ENCODE measurements at regions not wholly inside any gene's neighbourhood (a gene's known extent, or its start where the extent isn't known, plus 50 kb on each side); places are given as distances from the start of the nearest gene placed in this dataset.

DNA sequence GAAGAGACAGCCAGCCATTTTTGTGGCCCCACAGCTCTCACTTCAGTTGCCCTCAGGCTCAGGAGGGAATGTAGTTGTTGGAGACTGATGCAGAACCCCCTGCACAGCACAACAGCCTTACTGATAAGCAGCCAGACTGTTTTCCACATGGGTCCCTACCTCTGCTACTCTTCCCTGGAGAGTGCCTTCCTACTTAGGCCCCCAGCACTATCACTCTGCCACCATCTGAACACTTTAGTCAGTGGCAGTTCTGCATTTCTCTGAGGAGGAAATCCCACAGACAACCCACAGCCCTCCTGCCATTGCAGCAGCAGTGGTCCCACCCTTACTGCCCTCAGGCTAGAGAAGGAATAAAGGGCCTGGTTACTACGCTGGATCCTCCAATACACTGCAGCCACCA is 61.8 kb upstream of the PTPRD start:
- no peak for DNase-seq

- no peak for DNase-seq
Measured at GRCh38 chr9:10678010-10678409, 65.2 kb upstream of the PTPRD start.

DNA sequence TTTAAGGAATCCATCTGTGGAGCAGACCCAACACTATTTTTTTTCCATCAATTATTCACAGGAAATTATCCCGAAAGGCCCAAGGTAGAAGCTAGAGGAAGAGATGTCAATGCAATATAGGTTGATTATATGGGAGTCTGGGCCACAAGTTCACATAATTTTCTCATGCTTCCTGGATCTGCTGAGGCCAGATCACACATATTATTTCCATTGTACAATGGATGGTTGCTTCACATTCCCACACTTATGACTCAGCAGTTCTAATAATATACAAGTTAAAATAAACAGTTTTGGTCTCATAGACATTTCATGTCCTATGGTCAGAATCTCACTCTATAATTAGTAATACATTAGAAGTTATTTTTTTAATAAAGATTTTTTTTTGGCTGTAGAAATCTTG is 66.0 kb upstream of the PTPRD start:
- DNase-seq, result no peak

DNA sequence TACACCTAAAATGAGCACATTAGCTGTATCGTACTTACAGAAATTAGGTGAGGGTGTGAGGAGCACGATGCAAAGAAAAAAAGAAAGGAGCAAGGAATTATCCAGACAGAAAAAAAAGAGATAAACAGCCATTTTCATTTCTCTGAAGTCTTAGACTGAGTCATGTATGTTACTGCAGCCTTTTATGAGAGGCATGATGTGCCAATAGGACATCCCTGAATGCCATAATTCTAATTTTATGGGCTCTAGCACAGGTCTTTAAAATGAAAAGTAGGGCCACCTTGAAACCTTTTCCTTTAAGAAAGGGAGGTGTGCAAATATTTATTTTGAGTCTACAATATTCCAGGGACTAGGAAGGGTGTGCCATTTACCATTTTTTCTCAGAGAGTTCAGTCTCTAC is 74.1 kb upstream of the PTPRD start:
- no peak for DNase-seq

GRCh38 chr9:10690546-10690945 is 77.7 kb upstream of the PTPRD start:
- DNase-seq, result no peak

DNA sequence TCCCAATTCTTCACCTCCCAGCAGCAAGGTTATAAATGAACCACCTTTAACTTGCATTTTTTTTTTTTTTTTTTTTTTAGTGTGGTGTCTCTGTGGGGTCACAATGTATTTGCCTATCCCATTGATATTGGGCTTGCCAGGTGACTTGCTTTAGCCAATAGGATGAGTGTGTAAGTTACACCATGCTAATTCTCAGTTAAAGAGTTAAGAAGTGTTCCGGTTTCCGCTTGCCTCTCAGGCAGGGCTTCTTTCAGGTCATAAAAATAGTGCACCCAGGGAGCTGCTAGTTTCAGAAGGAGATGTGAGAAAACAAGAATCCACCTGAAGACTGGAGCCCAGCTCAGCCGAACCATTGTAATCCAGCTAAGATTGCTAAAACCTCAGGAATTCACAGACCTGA is 84.2 kb upstream of the PTPRD start:
- DNase-seq, result no peak

DNA sequence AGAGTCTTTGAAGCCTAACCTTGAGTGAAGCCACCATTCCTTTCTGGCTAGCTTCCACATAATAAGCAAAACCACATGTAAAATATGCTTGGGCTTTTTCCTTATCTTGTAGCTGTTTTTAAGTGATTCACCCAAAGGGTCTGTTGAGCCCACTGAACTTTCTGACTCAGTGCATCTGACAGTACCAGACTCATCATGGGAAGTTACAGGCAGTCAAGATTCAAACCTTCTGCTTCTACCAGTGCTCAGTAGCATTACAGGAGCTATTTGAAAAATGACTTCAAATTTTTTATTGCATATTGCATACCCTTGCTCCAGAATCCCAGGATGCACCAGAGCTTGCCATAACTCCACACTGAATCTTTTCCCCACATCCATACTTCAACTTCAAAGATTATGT is 87.5 kb upstream of the PTPRD start:
- no peak for DNase-seq

DNA sequence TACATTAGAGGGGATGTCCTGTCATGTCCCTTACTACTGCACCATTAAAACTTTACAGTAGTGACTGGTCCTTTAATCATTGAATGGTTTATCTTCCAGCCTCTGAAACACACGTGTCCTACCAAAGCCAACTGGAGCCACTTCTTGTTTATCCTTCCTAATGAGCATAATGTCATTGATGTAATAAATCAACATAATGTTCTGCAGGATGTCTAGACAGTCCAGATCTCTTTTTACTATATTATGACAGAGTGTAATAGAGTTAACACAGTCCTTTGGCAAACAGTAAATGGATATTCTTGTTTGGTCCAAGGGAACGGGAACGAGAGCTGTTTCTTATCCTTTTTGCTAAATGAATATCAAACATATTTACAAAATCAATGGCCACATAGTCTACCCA is 88.1 kb upstream of the PTPRD start:
- no peak for DNase-seq

- DNase-seq, result no peak
Measured at GRCh38 chr9:10701906-10702305, 89.1 kb upstream of the PTPRD start.

- no peak for DNase-seq
Measured at GRCh38 chr9:10703139-10703538, 90.3 kb upstream of the PTPRD start.

DNA sequence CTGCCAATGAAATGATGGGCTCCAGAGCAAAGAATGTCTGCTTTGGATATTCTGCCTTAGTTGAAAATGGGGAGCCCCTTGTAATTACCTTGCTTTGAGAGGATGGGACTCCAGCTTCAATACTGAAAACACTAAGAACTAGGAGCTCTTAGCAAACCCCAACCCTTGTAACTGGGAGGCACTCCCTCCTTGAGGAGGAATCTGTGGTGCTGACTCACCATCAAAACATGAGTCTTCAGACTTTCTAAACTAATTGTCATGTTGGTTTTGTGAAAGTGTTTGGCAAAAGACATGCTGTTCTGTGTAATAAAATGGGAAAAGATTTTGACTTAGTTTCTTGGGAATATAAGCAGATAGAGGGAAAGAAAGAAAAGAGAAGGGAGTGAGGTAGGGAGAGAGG is 91.9 kb upstream of the PTPRD start:
- no peak for DNase-seq

DNA sequence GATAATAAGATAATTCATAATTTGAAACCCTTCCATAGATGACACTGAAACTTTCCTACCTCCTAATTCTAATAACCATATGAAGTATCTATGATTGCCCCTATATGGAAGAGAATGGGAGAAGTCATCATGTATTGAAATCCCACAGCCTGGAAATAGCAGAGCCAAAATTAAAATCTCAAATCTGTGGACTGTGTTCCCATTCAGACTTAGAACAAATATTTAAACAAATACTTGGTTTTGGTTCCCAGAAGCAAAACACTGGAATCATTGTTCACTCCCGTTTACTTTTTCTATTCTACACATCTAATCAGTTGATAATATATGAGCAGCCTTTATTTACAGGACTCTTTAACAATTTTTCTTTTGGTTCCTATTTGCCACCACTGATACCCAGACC is 92.6 kb upstream of the PTPRD start:
- DNase-seq, result no peak

DNA sequence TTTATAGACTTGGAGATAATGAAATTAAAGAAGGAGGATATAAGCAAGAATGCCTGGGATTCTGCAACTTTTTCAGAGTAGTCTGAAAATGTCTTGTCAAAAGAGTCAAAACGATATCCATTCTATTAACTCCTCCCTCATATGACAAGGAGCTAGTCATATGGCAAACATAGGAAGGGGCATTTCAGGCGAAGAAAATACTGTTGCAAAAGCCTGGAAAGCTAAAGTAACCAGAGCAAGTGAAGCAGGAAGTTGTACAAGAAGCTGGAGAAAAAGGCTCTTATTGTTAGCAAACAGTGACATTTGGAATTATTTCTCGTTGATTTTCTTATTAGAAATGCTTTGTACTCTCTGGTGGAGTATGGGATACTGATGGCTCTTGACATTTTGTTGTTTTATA is 94.0 kb upstream of the PTPRD start:
- no peak for DNase-seq

DNA sequence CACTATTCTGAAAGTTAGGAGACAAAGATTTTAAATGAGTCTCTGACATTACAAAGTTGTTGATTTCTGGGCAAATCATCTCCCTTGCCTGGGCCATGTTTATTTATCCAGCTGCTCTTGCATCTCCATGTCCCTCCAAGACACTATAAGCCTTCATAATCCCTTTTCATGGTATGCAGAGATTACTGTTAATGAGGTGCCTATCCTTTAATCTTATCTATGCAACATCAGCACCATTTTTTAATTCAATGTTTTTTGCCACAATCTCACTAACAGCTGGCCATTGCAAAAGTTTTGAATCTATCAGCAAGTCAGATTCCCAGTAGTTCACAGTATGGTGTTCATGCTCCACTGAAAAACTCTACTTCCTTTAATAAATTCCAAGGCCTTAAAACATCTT is 108.5 kb upstream of the PTPRD start:
- DNase-seq, result no peak

- DNase-seq, result no peak
Measured at GRCh38 chr9:10729213-10729612, 116.4 kb upstream of the PTPRD start.

DNA sequence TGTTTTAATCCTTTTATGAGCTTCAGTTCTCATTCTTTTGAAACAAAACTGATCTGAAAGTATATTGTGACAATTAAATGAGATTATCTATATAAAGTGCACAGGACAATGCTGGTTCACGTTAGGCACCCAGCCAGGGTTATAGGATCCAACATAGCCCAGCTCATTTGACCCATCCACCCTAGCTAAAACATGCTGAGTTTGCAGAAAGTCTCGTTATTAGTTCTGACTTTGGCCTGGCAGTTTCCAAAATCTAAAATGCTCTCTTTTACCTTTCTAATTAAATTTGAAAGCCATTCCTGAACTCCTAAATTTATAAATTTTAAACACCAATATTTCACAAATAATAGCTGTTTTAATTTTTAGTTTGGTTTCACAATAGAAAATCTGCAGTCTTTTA is 131.9 kb upstream of the PTPRD start:
- DNase-seq, result no peak

DNA sequence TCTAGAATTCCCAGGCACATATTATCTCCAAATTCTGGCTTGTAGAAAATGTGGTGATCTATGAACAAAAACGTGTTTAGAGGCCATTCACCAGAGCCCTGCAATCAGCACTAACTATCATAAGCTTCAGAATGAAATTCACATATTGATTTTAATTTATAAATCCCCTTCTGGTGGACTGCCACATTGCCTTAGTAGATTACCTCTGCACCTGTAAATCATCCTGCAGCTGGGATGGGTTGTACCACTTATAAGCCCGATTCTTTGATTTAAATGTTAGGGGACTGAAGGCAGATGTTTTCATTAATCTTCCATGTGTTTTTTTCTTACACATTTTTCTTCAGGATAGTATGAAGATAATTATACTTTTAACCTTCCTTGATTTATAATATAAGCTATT is 140.7 kb upstream of the PTPRD start:
- no peak for DNase-seq

DNA sequence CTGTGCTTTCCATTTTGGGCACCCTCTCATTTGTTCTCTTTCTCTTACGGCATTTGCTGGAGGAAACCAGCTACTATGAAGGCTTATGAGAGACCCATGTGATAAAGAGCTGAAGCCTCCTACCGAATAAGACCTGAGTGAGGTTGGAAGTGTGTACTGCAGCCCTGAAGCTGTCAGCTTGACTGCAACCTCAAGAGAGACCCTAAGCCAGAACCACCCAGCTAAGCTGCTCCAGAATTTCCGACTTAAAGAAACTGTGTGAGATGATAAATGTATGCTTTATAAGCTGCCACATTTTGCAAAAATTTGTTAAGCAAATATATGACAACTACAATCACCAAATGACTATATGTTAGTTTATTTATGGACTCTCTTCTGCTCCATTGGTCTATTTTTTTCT is 151.7 kb upstream of the PTPRD start:
- no peak for DNase-seq

DNA sequence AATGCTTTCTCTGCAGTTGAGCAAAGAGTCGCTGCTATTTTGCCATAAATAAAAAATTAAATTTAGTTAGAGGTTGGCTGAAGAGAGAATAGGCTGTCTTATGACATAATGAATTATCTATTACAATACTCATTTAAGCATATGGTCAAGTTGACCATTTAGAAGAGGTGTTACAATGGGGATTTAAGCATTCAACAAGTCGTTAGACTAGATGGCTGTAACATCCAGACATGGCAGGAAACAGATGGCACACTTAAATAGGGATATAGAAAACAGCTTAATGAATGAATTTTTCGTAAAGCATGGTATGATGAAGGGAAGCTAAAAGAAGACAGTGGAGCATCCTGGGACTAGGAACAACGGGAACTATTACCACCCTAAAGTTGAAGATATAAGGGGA is 160.3 kb upstream of the PTPRD start:
- no peak for DNase-seq

GRCh38 chr9:10774051-10774450 is 161.2 kb upstream of the PTPRD start:
- no peak for DNase-seq

- DNase-seq, result no peak
Measured at GRCh38 chr9:10785255-10785654, 172.5 kb upstream of the PTPRD start.

DNA sequence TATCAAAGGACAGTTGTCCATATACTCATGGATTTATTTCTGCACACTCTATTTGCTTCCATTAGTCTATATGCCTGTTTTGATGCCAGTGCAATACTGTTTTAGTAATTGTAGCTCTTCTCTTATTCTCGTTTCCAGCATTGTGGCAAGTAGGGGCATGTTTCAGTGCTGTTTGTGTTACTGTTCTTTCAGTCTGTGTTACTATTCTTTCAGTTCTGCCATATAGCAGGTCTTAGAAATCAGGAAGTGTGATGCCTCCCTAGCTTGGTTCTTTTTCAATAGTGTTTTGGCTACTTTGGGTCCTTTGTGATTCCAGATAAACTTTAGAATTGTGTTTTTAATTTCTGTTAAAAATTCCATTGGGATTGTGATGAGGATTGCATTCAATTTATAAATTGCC is 180.5 kb upstream of the PTPRD start:
- no peak for DNase-seq

DNA sequence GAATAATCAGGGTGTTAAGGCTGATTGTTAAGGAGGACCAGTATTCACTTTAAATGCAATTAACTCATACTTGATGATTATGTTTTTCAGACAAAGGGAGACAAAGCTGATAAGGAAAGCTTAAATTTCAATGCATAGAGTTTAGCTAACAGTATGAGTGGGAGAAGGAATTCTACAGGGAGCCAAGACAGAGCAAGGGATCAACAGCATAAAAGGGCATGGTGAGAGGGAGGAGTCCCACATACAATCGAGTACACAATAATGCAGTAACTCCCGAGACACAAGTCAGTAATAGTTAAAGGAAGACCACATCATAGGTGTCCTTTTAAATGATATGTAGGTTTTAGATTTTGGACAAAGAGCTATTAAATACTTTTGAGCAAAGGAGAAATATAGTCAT is 191.7 kb upstream of the PTPRD start:
- no peak for DNase-seq

DNA sequence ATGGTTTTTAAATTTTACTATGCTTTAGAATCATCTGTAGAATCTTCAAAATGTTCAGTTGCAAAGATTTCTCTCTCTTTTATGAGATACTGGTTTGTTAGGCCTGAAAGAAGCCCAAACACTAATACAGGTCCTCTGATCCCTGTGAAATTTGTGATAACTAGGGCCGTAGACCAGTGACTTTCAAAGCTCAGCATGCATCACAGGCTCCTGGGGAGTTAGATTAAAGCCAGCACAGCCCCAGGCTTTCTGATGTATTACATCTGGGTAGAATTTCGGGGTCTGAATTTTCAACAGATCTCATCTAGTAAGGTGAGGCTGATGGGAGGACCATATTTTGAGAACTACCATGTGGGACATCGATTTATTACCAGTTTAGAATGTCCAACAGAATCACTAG is 194.1 kb upstream of the PTPRD start:
- no peak for DNase-seq

DNA sequence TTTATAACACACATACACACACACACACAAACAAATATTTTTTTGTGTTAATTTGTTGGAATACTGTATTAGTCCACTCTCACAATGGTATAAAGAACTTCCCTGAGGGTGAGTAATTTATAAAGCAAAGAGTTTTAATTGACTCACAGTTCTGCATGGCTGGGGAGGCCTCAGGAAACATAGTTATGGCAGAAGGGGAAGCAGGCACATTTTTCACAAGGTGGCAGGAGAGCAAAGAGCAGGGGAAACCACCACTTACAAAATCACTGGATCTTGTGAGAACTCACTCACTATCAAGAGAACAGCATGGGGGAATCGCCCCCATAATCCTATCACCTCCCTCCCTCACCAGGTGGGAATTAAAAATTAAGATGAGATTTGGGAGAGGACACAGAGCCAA is 205.4 kb upstream of the PTPRD start:
- no peak for DNase-seq

GRCh38 chr9:10835791-10836463 is 223.1 kb upstream of the PTPRD start:
- no peak for DNase-seq

Data from right forelimb (tissue), 1 donor.